ENCODE measurements at regions not wholly inside any gene's neighbourhood (a gene's known extent, or its start where the extent isn't known, plus 50 kb on each side); places are given as distances from the start of the nearest gene placed in this dataset.

DNA sequence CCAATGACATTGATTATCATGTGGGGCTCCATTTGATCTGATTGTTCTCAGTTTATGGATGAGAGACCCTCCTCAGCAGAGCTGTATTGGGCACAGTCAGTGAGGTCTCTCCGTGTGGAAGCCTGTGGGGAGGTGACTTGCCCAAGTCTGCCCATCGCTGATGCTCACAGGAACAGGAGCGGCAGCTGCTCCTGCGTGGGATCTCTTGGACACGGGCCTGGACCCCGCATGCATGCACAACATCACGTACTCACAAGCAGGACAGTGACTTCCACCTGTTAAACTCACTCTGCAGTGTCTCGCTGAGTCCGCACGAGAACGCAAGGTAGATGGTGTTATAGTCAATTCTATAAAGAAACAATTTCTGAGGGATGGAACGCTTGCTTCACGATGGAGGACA lies 55.0 kb downstream of the KCNF1 start:
- Histone ChIP-seq H3K27me3 (replicated peaks in 1 of 7) (peaks cover 0 to 50% (median 0%) of the 10 kb centered on the region in 7 donors), H3K9me3 (no peaks in the 10 kb centered on the region), H3K36me3 (no peaks in the 10 kb centered on the region), H3K27ac (no peak overlapping the region), H3K4me3 (no peak overlapping the region), H3K4me1 (peaks cover 0 to 14% (median 0%) of the 10 kb centered on the region in 6 donors)
- 82 to 92% (median 89%) methylated on average over 13 of the region's 13 CpGs for WGBS, 5 donors
- TF ChIP-seq POLR2AphosphoS5 (IDR thresholded peaks at IDR 0.05) (no peak), POLR2A (IDR thresholded peaks at IDR 0.05) (no peak)
- TF ChIP-seq, protein P1, sequence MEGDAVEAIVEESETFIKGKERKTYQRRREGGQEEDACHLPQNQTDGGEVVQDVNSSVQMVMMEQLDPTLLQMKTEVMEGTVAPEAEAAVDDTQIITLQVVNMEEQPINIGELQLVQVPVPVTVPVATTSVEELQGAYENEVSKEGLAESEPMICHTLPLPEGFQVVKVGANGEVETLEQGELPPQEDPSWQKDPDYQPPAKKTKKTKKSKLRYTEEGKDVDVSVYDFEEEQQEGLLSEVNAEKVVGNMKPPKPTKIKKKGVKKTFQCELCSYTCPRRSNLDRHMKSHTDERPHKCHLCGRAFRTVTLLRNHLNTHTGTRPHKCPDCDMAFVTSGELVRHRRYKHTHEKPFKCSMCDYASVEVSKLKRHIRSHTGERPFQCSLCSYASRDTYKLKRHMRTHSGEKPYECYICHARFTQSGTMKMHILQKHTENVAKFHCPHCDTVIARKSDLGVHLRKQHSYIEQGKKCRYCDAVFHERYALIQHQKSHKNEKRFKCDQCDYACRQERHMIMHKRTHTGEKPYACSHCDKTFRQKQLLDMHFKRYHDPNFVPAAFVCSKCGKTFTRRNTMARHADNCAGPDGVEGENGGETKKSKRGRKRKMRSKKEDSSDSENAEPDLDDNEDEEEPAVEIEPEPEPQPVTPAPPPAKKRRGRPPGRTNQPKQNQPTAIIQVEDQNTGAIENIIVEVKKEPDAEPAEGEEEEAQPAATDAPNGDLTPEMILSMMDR (IDR thresholded peaks at IDR 0.05 in 8 of 11, conservative IDR thresholded peaks at IDR 0.05 in 3 of 11): no peak
- intact Hi-C loops (cut with DNase I; ENCODE audit: low total_unique reads): no loop called here
- DNase-seq: no peak

DNA sequence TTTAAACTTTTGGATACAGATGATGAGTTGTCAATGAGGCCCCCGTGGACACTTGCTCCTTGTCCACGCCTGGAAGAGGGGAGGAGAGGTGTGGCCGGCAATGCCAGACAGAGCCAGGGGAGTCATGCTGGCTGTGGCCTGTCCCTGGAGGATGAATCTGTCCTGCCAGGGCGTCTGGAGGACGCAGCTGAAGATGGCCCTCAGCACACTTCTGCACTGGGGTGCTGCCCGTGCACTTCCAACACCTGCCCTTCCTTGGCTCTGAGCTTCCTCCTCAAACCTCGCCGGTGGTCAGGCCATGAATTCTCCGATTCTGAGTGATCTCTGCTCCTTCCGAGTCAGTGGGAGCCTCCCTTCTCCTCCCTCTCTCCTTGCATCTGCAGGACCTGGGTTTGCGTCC lies 56.4 kb downstream of the KCNF1 start:
- intact Hi-C loops (cut with DNase I; ENCODE audit: low total_unique reads): no loop called here
- H3K9me3 ChIP-seq: no peaks in the 10 kb centered on the region
- peak; percentile 51 for DNase-seq
- peaks cover 0 to 11% (median 0%) of the 10 kb centered on the region in 6 donors for H3K4me1 ChIP-seq
- 79 to 89% (median 86%) methylated on average over 11 of the region's 11 CpGs for WGBS, 5 donors
- TF ChIP-seq, protein P1 (IDR thresholded peaks at IDR 0.05 in 8 of 11, conservative IDR thresholded peaks at IDR 0.05 in 3 of 11): no peak
- TF ChIP-seq POLR2A (IDR thresholded peaks at IDR 0.05): no peak
- no peak for TF ChIP-seq POLR2AphosphoS5 (IDR thresholded peaks at IDR 0.05)
- no peak overlapping the region for H3K27ac ChIP-seq
- no peak overlapping the region for H3K4me3 ChIP-seq
- peaks cover 0 to 42% (median 0%) of the 10 kb centered on the region in 7 donors for H3K27me3 ChIP-seq (replicated peaks in 1 of 7)
- H3K36me3 ChIP-seq: no peaks in the 10 kb centered on the region

DNA sequence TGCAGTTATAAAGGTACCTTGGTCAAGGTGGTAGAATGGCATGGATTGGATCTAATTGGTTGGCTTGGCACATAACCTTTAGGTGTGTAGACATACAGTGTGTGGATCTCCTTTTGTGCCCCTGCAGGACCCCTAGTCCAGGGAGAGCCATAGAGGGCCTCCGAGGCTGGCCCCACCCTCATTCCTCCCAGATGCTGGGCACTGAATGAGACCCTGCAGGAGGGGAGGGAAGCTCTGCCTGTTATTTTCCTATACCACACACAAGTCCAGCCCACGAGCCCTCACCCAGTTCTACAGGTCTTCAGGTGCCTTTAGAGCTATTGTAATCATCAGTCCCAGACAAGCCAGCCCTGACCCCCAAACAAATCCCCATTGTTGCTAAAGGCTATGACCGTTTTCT lies 58.9 kb downstream of the KCNF1 start:
- Histone ChIP-seq H3K27me3 (replicated peaks in 1 of 7) (peaks cover 0 to 25% (median 0%) of the 10 kb centered on the region in 7 donors), H3K27ac (no peak overlapping the region), H3K9me3 (no peaks in the 10 kb centered on the region), H3K4me3 (no peak overlapping the region), H3K36me3 (no peaks in the 10 kb centered on the region), H3K4me1 (no peaks in the 10 kb centered on the region)
- intact Hi-C loops (cut with DNase I; ENCODE audit: low total_unique reads): no loop called here
- WGBS, 5 donors: 45 to 55% (median 52%) methylated on average over 2 to 3 of the region's 3 CpGs
- TF ChIP-seq POLR2AphosphoS5 (IDR thresholded peaks at IDR 0.05) (no peak), POLR2A (IDR thresholded peaks at IDR 0.05) (no peak)
- TF ChIP-seq, protein P1 (IDR thresholded peaks at IDR 0.05 in 8 of 11, conservative IDR thresholded peaks at IDR 0.05 in 3 of 11): no peak
- no peak for DNase-seq

DNA sequence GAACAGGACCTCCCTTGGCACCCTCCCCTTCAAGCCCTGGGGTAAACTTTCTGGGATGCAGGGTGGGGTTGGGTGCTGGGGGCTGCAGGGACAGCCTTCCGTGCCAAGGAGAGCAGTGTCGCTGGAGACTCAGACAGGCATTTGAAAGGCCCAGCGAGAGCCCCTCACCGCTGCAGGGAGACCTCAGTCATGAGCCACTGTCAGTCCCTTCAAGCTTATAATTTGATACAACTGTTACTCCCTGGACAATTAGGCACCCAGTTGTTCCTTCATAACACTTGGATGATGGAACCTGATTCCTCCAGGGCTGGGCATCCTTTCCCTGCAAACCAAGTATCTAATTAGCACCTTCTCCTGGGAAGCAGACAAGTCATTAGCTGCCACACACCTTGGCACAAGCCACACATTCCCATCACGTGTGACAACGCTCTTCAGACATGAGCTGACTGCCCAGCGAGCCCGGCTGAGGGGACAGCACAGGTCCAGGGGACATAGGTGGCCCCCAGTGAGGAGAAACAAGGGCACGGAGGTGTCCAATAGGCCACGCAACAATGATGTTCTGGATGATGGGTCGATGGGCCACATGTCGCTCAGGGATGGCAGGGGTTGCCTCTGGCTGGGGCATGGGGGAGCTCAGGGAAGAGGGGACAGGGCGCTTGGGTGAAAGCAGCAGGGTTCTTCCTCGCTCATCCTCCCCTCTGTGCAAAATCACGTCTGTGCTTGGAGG lies 59.6 kb downstream of the KCNF1 start:
- intact Hi-C loops (cut with DNase I; ENCODE audit: low total_unique reads): no loop called here
- Histone ChIP-seq H3K36me3 (no peaks in the 10 kb centered on the region), H3K4me1 (no peaks in the 10 kb centered on the region), H3K4me3 (no peak overlapping the region), H3K9me3 (no peaks in the 10 kb centered on the region), H3K27me3 (replicated peaks in 1 of 7) (peaks cover 0 to 18% (median 0%) of the 10 kb centered on the region in 7 donors), H3K27ac (no peak overlapping the region)
- TF ChIP-seq, protein P1 (IDR thresholded peaks at IDR 0.05 in 8 of 11, conservative IDR thresholded peaks at IDR 0.05 in 3 of 11): no peak
- TF ChIP-seq POLR2A (IDR thresholded peaks at IDR 0.05) (no peak), POLR2AphosphoS5 (IDR thresholded peaks at IDR 0.05) (no peak)
- 86 to 90% (median 88%) methylated on average over 14 to 15 of the region's 15 CpGs for WGBS, 5 donors
- peak; percentile 48 for DNase-seq
